RWPE2 (cell line): ENCODE measurements at regions not wholly inside any gene's neighbourhood (a gene's known extent, or its start where the extent isn't known, plus 50 kb on each side); places are given as distances from the start of the nearest gene placed in this dataset.

Experiments
- ATAC-seq: fragments of 200-7000 bp; cut with Tn5 transposase; 3 replicates; pipeline ENCODE4 v1.9.1; 2021; ENCODE audit warnings: low read depth
- DNase-seq: peaks from one replicate; pipeline ENCODE4 v3.0.0-alpha.2; 2020; ENCODE audit warnings: low spot score
- H3K27ac ChIP-seq: fragments of 450-650 bp; 2 replicates; pipeline ENCODE4 v1.5.1; 2017; ENCODE audit warnings: mild to moderate bottlenecking; ENCODE audit not compliant: poor library complexity, severe bottlenecking
- H3K27me3 ChIP-seq: fragments of 250-450 bp; sonication (Bioruptor Pico); 2 replicates; pipeline ENCODE4 v1.5.1; 2021; ENCODE audit warnings: mild to moderate bottlenecking, moderate library complexity; ENCODE audit not compliant: insufficient read depth, poor library complexity, severe bottlenecking
- H3K36me3 ChIP-seq: fragments of 250-450 bp; sonication (Bioruptor Pico); 2 replicates; pipeline ENCODE4 v1.5.1; 2020; ENCODE audit warnings: low read depth, mild to moderate bottlenecking, moderate library complexity
- H3K4me1 ChIP-seq: fragments of 250-450 bp; sonication (Bioruptor Pico); 2 replicates; pipeline ENCODE4 v1.5.1; 2021; ENCODE audit warnings: mild to moderate bottlenecking, moderate library complexity; ENCODE audit not compliant: insufficient read depth, poor library complexity, severe bottlenecking
- H3K4me3 ChIP-seq: fragments of 250-450 bp; sonication (Bioruptor Pico); 2 replicates; pipeline ENCODE4 v1.5.1; 2021; ENCODE audit warnings: mild to moderate bottlenecking, moderate library complexity; ENCODE audit not compliant: severe bottlenecking
- H3K9me3 ChIP-seq: fragments of 250-450 bp; sonication (Bioruptor Pico); 2 replicates; pipeline ENCODE4 v1.5.1; 2021; ENCODE audit warnings: mild to moderate bottlenecking, moderate library complexity; ENCODE audit not compliant: severe bottlenecking
- CTCF ChIP-seq: fragments of 450-650 bp; IDR thresholded peaks from one replicate; pipeline ENCODE4 v1.5.1; 2017; ENCODE audit warnings: mild to moderate bottlenecking, moderate library complexity; ENCODE audit not compliant: poor library complexity, severe bottlenecking

GRCh38 chr4:18894928-18895327 is 873.4 kb upstream of the LCORL start:
- Histone ChIP-seq H3K36me3 (no peaks in the 10 kb centered on the region), H3K4me1 (no peaks in the 10 kb centered on the region), H3K9me3 (peaks cover 2% of the 10 kb centered on the region), H3K27ac (no peak overlapping the region), H3K4me3 (no peak overlapping the region), H3K27me3 (no peaks in the 10 kb centered on the region)
- no peak for TF ChIP-seq CTCF
- ATAC-seq (no peak), DNase-seq (no peak)

GRCh38 chr4:18882468-18882867 is 860.9 kb upstream of the LCORL start:
- TF ChIP-seq CTCF: no peak
- peak; percentile 100 for ATAC-seq
- Histone ChIP-seq H3K4me3 (no peak overlapping the region), H3K9me3 (no peaks in the 10 kb centered on the region), H3K36me3 (no peaks in the 10 kb centered on the region), H3K4me1 (peaks cover 6% of the 10 kb centered on the region), H3K27ac (peak overlapping the region; percentile 45), H3K27me3 (no peaks in the 10 kb centered on the region)
- DNase-seq: no peak

GRCh38 chr4:18881556-18881955 is 860.0 kb upstream of the LCORL start:
- Histone ChIP-seq H3K4me1 (peaks cover 6% of the 10 kb centered on the region), H3K4me3 (no peak overlapping the region), H3K36me3 (no peaks in the 10 kb centered on the region), H3K27me3 (no peaks in the 10 kb centered on the region), H3K9me3 (no peaks in the 10 kb centered on the region), H3K27ac (no peak overlapping the region)
- DNase-seq (no peak), ATAC-seq (no peak)
- no peak for TF ChIP-seq CTCF

GRCh38 chr4:18880871-18881270 is 859.3 kb upstream of the LCORL start:
- TF ChIP-seq CTCF: no peak
- DNase-seq (no peak), ATAC-seq (no peak)
- no peaks in the 10 kb centered on the region for H3K27me3 ChIP-seq
- no peak overlapping the region for H3K27ac ChIP-seq
- H3K4me3 ChIP-seq: no peak overlapping the region
- H3K36me3 ChIP-seq: no peaks in the 10 kb centered on the region
- H3K9me3 ChIP-seq: no peaks in the 10 kb centered on the region
- peaks cover 6% of the 10 kb centered on the region for H3K4me1 ChIP-seq

- ATAC-seq (no peak), DNase-seq (no peak)
- no peaks in the 10 kb centered on the region for H3K27me3 ChIP-seq
- TF ChIP-seq CTCF: no peak
- H3K36me3 ChIP-seq: no peaks in the 10 kb centered on the region
- H3K27ac ChIP-seq: no peak overlapping the region
- H3K9me3 ChIP-seq: no peaks in the 10 kb centered on the region
- H3K4me1 ChIP-seq: peaks cover 6% of the 10 kb centered on the region
- no peak overlapping the region for H3K4me3 ChIP-seq
Measured at GRCh38 chr4:18878561-18878960, 857.0 kb upstream of the LCORL start.
